Activated T-cell treated with anti-CD3 and anti-CD28 coated beads, Interleukin-2, amount 50 U/mL, for 72 hours (primary cell): ENCODE measurements at regions not wholly inside any gene's neighbourhood (a gene's known extent, or its start where the extent isn't known, plus 50 kb on each side); places are given as distances from the start of the nearest gene placed in this dataset.
"Not testable (repeated sequence)": the region's sequence is repeated elsewhere in the genome, so short reads cannot be mapped to it uniquely, and the experiment has no call there.

Experiments used
- ATAC-seq, 2 donors: fragments of 150-1000 bp; cut with Tn5 transposase; replicated peaks in 1 of 2; 2 replicates each; pipeline ENCODE4 v1.10.0; 2021; ENCODE audit warnings: moderate library complexity in 2 of 2, mild to moderate bottlenecking in 1 of 2
- DNase-seq, 2 donors: peaks; one replicate each; pipeline ENCODE4 v3.0.0; 2021 to 2022; ENCODE audit warnings: mixed read lengths in 1 of 2
- H3K27ac Mint-ChIP-seq: one replicate; pipeline ENCODE4 v1.8.0; 2022; ENCODE audit warnings: mild to moderate bottlenecking, moderate library complexity, mixed read lengths
- H3K27me3 Mint-ChIP-seq: one replicate; pipeline ENCODE4 v1.8.0; 2022; ENCODE audit warnings: low read depth, mixed read lengths
- H3K36me3 Mint-ChIP-seq, 2 donors: one replicate each; pipeline ENCODE4 v1.8.0; 2022; ENCODE audit warnings: mixed read lengths in 2 of 2, mild to moderate bottlenecking in 1 of 2; ENCODE audit not compliant: insufficient read depth in 2 of 2
- H3K4me1 Mint-ChIP-seq: one replicate; pipeline ENCODE4 v1.8.0; 2022; ENCODE audit warnings: low read depth, mixed read lengths
- H3K4me3 Mint-ChIP-seq, 2 donors: one replicate each; pipeline ENCODE4 v1.8.0; 2022; ENCODE audit warnings: mild to moderate bottlenecking in 2 of 2, mixed read lengths in 2 of 2, moderate library complexity in 2 of 2
- H3K9me3 Mint-ChIP-seq, 2 donors: one replicate each; pipeline ENCODE4 v1.8.0; 2022; ENCODE audit warnings: mixed read lengths in 2 of 2

DNA sequence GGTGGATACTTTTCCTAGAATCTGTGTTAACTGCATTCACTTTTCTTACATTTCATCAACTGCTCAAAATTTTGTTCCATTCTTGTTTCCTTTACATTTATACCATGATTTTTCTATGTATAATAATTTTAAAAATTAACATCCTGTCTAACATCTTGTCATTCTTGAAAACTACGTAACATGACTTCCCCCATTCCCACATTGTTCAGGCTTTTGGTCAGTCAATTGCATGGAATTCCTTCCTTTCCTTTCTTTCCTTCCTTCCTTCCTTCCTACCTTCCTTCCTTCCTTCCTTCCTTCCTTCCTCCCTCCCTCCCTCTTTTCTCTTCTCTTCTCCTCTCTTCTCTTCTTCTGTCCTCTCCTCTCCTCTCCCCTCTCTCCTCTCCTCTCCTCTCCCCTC lies 220.7 kb upstream of the TP63 start:
- Mint-ChIP-seq H3K36me3 (no peaks in the 10 kb centered on the region), H3K27me3 (no peaks in the 10 kb centered on the region), H3K9me3 (no peaks in the 10 kb centered on the region), H3K4me1 (peaks cover 2% of the 10 kb centered on the region), H3K4me3 (no peak overlapping the region), H3K27ac (no peak overlapping the region)
- DNase-seq, result no peak
- ATAC-seq, result no peak

DNA sequence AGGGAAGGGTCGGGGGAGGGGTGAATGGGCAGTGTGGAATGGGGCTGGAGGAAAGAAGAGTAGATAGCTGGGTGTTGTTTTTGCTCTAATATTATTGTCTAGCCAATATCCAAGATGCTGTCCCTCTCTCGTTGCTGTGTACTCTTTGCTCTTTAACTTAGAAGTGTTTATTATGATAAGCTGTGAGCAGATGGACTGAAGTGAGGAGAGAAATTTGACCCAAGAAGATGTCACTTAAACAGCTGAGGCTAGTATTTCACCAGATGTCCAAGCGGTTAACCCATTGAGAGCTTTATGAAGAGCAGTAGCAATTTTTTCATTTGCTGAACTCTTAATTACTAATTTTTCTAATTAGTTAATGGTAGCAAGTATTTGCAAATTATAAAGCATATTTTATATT lies 212.2 kb upstream of the TP63 start:
- Mint-ChIP-seq H3K27me3 (no peaks in the 10 kb centered on the region), H3K9me3 (no peaks in the 10 kb centered on the region), H3K36me3 (no peaks in the 10 kb centered on the region), H3K4me1 (peaks cover 11% of the 10 kb centered on the region), H3K4me3 (no peak overlapping the region), H3K27ac (no peak overlapping the region)
- ATAC-seq (no peak), DNase-seq (no peak)

DNA sequence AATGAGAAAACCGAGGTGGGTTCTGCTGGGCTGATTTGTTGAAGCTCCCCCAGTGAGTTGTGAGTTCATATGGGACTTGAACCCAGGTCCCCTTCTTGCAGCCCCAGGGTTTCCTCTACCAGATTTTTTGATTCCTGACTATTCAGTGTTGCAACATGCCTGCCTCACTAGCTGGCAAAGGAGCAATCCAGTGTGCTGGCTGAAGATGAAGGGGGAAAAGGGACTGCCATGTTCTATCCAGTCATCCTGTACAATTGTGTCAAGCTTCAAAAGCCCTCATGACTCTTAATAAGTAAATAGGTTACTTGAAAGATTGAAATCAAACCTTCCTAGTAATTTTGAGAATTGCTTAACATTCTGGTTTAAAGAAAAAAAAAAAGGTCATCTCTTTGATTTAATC lies 211.5 kb upstream of the TP63 start:
- peaks cover 11% of the 10 kb centered on the region for H3K4me1 Mint-ChIP-seq
- no peaks in the 10 kb centered on the region for H3K36me3 Mint-ChIP-seq
- H3K27ac Mint-ChIP-seq, result no peak overlapping the region
- DNase-seq (no peak), ATAC-seq (peak; percentile 25 to 54)
- no peaks in the 10 kb centered on the region for H3K27me3 Mint-ChIP-seq
- no peak overlapping the region for H3K4me3 Mint-ChIP-seq
- no peaks in the 10 kb centered on the region for H3K9me3 Mint-ChIP-seq

DNA sequence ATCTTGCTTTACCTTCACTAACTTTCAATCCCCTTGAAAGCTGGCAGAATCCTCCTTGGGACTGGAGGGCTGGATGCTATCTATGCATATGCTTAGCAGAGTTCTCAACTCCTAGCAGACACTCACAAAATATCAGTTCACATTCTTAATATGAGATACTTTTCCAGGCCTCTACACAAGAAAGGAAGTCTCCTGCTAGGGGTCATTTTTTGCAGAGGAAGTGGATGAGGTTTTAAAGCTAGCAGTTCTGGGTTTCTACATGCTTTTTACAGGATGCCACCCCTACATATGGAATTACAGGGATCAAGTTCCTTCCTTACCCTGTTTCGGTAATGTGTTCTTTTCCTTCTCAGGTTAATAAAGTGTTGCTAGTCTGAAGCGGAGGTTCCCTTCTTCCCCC lies 206.3 kb upstream of the TP63 start:
- no peak overlapping the region for H3K27ac Mint-ChIP-seq
- H3K4me3 Mint-ChIP-seq, result no peak overlapping the region
- no peak for ATAC-seq
- H3K4me1 Mint-ChIP-seq, result no peaks in the 10 kb centered on the region
- no peaks in the 10 kb centered on the region for H3K36me3 Mint-ChIP-seq
- peaks cover 0 to 3% of the 10 kb centered on the region in 2 donors for H3K9me3 Mint-ChIP-seq
- H3K27me3 Mint-ChIP-seq, result no peaks in the 10 kb centered on the region
- DNase-seq, result no peak

DNA sequence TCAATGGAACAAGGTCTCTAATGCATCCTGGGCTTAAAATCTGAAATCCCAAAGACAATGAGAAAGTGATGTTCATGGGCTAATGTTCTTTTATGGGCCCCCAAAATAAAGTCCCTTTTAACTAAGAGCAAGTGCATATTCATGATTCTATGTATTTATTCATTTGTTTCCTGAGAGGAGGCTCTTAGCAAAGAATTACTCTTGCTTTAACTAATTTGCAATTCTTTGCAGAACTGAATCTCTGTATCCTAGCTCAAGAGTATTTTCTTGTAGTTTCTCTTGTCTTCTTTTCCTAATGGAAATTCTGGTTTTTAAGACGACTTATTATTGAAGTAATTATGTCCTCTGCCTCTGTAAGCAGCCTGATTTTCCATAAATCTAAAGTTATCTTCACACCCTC lies 202.2 kb upstream of the TP63 start:
- ATAC-seq (no peak), DNase-seq (no peak)
- no peaks in the 10 kb centered on the region for H3K4me1 Mint-ChIP-seq
- no peak overlapping the region for H3K27ac Mint-ChIP-seq
- no peaks in the 10 kb centered on the region for H3K27me3 Mint-ChIP-seq
- peaks cover 1 to 2% of the 10 kb centered on the region in 2 donors for H3K36me3 Mint-ChIP-seq
- peaks cover 0 to 3% of the 10 kb centered on the region in 2 donors for H3K9me3 Mint-ChIP-seq
- no peak overlapping the region for H3K4me3 Mint-ChIP-seq

DNA sequence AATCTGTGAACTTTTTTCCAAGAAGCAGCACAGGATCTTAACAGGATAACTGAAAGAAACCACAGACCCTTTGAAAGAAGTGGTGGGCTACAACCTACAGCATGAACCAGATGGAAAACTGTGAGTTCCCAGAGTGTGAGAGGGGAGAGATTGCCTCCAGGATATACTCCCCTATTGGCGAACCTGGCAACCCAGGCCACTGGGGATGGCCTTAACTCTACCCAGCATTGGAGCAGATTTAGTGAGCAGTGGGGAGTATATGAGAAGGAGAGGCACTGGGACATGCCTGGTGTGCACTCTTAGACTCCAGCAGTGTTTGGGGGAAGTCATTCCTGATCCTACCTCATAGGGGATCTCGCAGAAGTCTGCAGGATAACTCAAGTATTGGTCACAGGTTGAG lies 201.0 kb upstream of the TP63 start:
- peaks cover 0 to 3% of the 10 kb centered on the region in 2 donors for H3K9me3 Mint-ChIP-seq

DNA sequence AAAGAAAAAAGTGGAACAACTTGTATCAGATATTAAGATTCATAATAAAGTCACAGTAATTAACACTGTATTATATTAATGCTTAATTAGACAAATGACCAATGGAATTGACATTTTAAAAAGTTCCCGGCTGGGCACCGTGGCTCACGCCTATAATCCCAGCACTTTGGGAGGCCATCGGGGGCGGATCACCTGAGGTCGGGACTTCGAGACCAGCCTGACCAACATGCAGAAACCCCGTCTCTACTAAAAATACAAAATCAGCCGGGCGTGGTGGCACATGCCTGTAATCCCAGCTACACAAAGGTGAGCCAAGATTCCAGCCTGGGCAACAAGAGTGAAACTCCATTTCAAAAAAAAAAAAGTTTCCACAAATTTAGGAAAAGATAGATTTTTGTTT lies 188.9 kb upstream of the TP63 start:
- DNase-seq, H3K27me3 Mint-ChIP-seq, H3K4me3 Mint-ChIP-seq, H3K36me3 Mint-ChIP-seq, H3K9me3 Mint-ChIP-seq, H3K4me1 Mint-ChIP-seq, H3K27ac Mint-ChIP-seq, ATAC-seq: not testable (repeated sequence)

More for the DNA sequence above, 201.0 kb upstream of the TP63 start:
- Mint-ChIP-seq H3K36me3 (peaks cover 1 to 2% of the 10 kb centered on the region in 2 donors), H3K27me3 (no peaks in the 10 kb centered on the region), H3K27ac (no peak overlapping the region), H3K4me3 (no peak overlapping the region), H3K4me1 (no peaks in the 10 kb centered on the region)
- no peak for DNase-seq
- no peak for ATAC-seq

DNA sequence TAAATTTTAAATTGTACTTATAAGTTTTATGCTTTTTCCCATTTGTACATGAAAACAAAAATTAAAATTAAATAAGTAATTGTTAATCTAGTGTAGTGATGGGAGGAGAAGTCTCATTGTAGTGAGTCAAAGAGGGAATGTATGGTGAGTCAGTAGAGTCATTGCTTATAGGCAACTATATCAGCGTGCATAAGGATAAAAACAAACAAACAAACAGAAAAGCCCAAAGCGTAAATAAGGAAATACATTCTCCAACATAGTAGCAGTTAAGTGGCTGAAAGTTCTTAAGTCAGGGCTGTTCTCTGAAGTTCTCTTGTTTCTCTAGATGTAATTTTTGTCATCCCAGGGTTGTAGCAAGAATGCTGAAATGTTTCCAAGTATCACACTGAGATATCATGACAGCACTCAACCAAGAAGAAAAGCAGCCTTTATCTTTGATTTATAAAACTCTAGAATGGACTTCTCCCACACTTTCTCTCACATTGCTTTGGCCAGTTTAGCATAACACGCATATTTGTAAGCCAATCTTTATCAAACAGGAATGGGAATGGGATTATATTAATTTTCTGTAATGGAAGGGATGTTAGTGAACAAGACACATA lies 184.1 kb upstream of the TP63 start:
- H3K27me3 Mint-ChIP-seq, result no peaks in the 10 kb centered on the region
- DNase-seq (no peak), ATAC-seq (no peak)
- no peaks in the 10 kb centered on the region for H3K4me1 Mint-ChIP-seq
- H3K4me3 Mint-ChIP-seq, result no peak overlapping the region
- peaks cover 0 to 4% of the 10 kb centered on the region in 2 donors for H3K9me3 Mint-ChIP-seq
- H3K27ac Mint-ChIP-seq, result no peak overlapping the region
- peaks cover 0 to 1% of the 10 kb centered on the region in 2 donors for H3K36me3 Mint-ChIP-seq

DNA sequence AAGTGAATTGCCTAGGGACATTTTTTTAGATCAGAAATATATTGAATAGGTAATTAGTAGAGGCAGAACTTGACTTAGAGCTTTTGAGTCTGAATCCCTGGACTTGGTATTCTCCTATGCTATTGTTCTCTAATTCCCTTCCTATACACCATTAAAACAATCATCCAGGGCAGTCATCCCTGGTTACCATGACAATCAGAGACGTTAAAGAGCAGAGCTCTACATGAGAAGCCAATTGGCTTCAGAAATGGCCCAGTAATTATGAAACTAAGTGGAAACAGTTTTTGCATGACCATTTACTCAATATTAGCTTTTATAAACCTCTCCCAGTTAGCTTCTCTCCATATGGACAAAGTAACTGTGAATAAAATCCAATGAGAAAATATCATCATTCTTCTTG lies 182.1 kb upstream of the TP63 start:
- Mint-ChIP-seq H3K27ac (no peak overlapping the region), H3K27me3 (no peaks in the 10 kb centered on the region), H3K4me3 (no peak overlapping the region), H3K4me1 (no peaks in the 10 kb centered on the region), H3K9me3 (peaks cover 0 to 2% of the 10 kb centered on the region in 2 donors), H3K36me3 (no peaks in the 10 kb centered on the region)
- ATAC-seq (no peak), DNase-seq (no peak)

DNA sequence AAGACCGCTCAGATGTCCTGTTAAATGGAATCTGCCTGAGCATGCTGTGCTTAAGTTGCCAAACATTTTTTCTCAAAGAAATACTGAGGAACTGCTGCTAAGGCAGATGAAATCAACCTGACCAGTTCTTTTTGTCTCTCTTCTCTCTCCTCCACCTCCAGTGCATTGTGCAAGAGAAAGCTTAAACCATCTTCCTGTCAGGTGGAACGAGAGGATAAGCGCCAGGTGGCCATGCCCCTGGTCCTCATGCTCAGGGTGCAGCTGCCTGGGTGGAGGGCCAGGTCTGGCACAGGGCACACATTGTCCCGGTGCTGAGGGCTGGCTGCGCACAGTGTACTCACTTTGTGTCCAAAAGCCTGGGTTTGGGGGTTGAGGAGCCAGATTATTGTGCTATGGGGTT lies 176.2 kb upstream of the TP63 start:
- Mint-ChIP-seq H3K27me3 (no peaks in the 10 kb centered on the region), H3K4me3 (no peak overlapping the region), H3K27ac (no peak overlapping the region), H3K9me3 (peaks cover 0 to 7% of the 10 kb centered on the region in 2 donors), H3K4me1 (no peaks in the 10 kb centered on the region), H3K36me3 (peaks cover 0 to 3% of the 10 kb centered on the region in 2 donors)
- no peak for DNase-seq
- no peak for ATAC-seq

DNA sequence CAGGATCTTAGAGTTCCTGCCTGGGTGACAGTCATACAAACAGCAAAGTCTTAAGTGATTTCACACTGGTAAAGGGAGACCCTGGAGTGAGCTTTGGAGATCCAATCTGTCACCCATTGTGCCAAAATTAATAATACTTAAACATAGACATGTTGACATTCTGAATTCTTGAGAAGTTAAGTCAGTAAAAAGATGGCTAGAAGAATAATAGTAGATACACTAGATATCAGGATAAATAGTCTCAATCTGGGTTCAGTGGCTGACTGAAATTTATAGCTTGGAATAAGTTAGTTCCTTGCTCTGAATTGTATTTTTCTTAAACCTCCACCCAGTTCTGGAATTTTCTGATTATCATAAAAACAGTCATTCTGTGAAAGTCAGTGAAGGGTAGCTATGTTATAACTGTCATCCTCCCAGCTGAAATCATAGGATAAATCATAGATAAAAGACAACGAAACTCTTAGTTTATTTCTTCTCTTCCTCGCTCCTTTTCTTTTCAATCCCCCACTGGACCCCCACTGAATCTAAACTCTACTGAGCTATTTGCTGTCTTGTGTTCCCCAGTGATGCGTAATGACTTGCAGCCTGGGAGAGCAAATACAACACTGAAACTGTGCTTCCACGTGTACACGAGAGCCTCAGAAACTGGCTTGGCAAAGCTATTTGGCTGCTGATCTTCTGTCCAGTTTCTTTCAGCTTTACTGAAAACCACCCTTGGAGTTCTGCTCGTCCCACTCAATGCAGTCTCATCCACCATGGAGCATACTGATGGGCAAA lies 175.4 kb upstream of the TP63 start:
- no peak overlapping the region for H3K4me3 Mint-ChIP-seq
- H3K27me3 Mint-ChIP-seq, result no peaks in the 10 kb centered on the region

DNA sequence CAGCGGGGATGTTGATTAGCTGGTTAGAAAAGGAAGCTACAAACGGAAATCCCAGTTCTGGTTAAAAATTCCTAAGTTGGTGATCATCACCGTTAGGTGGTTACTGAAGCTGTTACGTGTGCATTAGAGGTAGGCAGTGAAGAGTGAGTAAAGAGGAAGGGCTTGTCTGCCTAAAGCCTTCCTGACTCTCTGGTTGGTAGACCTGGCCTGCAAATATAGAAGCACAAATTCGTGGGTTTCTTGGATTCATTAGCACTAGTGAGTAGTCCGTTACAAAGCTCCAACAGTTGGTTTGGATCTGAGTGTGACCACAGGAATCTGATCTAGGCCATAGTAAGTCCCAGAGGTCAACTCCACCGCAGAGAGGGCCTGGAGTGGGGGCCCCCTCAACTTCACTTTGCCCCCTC lies 174.0 kb upstream of the TP63 start:
- H3K9me3 Mint-ChIP-seq, result peaks cover 0 to 7% of the 10 kb centered on the region in 2 donors
- DNase-seq (no peak), ATAC-seq (no peak)
- no peak overlapping the region for H3K27ac Mint-ChIP-seq
- H3K27me3 Mint-ChIP-seq, result no peaks in the 10 kb centered on the region
- peaks cover under 1% of the 10 kb centered on the region for H3K4me1 Mint-ChIP-seq
- peaks cover 0 to 3% of the 10 kb centered on the region in 2 donors for H3K36me3 Mint-ChIP-seq
- H3K4me3 Mint-ChIP-seq, result no peak overlapping the region

More for the DNA sequence above, 175.4 kb upstream of the TP63 start:
- no peak for ATAC-seq
- no peak overlapping the region for H3K27ac Mint-ChIP-seq
- no peak for DNase-seq
- peaks cover 0 to 3% of the 10 kb centered on the region in 2 donors for H3K36me3 Mint-ChIP-seq
- H3K9me3 Mint-ChIP-seq, result peaks cover 0 to 7% of the 10 kb centered on the region in 2 donors
- H3K4me1 Mint-ChIP-seq, result no peaks in the 10 kb centered on the region

DNA sequence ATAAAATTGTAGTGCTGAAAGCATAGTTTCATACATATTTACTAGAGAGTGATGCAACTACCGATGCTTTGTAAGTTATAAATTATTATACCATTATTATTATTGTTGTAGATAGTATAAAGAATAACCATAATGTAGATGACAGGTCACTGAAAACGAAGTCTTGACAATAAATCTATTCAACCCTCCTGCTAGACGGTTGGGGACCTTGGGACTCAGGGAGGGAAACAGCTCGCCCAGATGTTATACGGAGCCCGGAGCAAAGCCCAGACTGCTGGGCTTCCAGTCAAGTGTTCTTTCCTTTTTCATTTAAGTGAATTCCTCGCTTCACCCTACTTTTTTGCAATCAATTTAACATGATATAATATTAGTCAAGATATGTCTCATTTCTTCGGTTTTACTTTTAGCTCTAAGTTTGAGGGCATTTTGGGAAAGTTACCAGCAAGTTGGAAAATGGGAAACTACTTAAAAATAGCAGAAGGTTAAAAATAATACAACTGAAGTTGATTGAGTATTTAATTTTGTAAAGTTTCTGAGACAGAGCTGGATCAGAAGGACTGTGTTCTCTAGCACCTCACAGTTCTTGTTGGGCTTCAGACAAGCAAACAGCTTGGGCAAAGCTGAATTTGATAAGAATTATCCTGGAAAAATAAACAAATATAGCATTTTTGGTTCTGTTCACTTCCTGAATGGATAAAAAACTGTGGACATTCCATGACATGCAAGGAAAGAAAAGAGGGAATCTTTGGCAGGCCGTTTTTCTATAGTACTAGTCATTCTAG lies 173.4 kb upstream of the TP63 start:
- no peak overlapping the region for H3K4me3 Mint-ChIP-seq
- no peak for ATAC-seq
- no peak for DNase-seq
- H3K27me3 Mint-ChIP-seq, result no peaks in the 10 kb centered on the region
- H3K27ac Mint-ChIP-seq, result no peak overlapping the region
- H3K36me3 Mint-ChIP-seq, result peaks cover 0 to 3% of the 10 kb centered on the region in 2 donors
- peaks cover 6% of the 10 kb centered on the region for H3K4me1 Mint-ChIP-seq
- peaks cover 3 to 7% of the 10 kb centered on the region in 2 donors for H3K9me3 Mint-ChIP-seq
